ENCODE measurements at regions not wholly inside any gene's neighbourhood (a gene's known extent, or its start where the extent isn't known, plus 50 kb on each side); places are given as distances from the start of the nearest gene placed in this dataset.

DNA sequence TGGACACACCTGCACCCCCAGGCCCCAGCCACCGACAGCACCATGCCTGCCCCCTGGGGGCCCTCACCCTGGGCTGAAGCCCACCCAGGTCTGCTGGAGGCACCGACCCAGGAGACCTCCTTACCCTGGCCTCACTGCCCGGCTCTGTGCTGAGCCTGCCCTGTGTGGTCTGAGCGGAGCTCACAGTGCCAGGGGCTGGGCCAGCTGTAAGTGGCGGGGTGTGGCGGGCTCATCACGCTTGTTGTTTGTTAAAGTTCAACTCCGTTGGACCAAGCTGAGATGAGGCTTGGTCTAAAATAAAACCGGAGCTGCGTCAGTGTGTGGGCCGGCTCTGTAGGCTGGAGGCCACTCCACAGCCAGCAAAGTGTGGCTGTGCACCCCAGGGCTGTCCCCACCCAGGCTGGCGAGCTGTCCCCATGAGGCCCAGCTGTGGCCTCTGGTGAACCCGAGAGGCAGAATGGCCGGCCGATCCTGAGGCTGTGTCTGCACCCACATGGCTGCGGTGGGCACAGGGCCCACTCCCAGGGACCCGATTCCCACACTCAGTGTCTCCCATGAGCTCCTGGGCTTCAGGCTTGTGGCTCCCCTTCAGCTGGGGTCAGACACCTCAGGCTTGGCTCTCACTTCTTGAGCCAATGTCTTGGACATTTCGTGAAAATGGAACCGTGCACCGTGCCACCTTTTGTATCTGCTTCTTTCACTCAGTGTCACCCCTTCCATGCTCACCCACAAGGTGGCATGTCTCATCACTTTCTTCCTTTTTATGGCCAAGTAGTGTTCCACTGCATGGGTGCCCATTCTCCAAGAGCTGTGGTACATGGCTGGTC lies 137.9 kb downstream of the CTTN start:
- no peak for DNase-seq

- DNase-seq, result peak; percentile 6
Measured at GRCh38 chr11:70537576-70538571, 139.5 kb downstream of the CTTN start.

- no peak for DNase-seq
Measured at GRCh38 chr11:70538641-70539359, 140.5 kb downstream of the CTTN start.

- no peak for DNase-seq
Measured at GRCh38 chr11:70539360-70540095, 141.2 kb downstream of the CTTN start.

GRCh38 chr11:70540196-70540595 lies 141.9 kb downstream of the CTTN start:
- DNase-seq, result no peak

DNA sequence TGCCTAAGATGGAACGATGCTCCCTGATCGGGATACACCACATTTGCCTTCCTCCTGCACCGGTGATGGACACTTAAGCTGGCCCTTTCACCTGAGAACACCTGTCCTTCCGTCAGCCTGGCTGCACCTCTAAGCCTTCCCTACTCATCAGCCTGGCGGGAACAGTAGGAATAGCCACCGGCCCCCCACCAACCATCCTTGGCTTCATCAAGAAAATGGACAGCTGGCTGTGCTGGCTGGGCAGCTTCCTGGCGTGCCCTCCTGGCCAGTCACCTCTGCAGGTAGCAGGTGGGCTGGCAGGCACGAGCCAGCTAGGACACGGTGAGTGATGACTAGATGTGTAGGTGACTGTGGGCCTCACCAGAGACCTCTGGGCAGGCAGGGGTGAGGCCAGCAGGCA lies 142.8 kb downstream of the CTTN start:
- DNase-seq, result no peak

DNA sequence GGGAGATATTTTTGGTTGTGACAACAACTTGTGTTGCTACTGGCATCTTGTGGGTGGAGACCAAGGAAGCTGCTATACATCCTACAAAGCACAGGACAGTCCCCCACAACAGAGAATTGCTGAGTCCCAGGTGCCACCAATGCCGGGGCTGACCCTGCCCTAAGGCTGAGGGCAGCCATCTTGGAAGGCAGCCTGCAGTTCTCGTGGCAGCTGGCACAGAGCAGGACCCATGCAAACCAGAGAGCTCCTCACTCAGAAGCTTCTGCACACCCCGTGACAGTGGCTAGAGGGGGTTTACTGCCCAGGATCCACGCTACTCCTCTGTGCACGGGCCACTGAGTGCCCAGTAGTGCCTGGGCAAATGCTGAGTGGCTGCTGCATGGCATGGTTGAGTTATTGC lies 143.4 kb downstream of the CTTN start:
- DNase-seq, result no peak

GRCh38 chr11:70542406-70542805 lies 144.1 kb downstream of the CTTN start:
- no peak for DNase-seq

GRCh38 chr11:70542811-70543210 lies 144.5 kb downstream of the CTTN start:
- no peak for DNase-seq

- no peak for DNase-seq
Measured at GRCh38 chr11:70543611-70544010, 145.3 kb downstream of the CTTN start.

GRCh38 chr11:70544067-70544773 lies 145.9 kb downstream of the CTTN start:
- DNase-seq, result no peak

GRCh38 chr11:70544774-70545609 lies 146.7 kb downstream of the CTTN start:
- no peak for DNase-seq

GRCh38 chr11:70545610-70545912 lies 147.2 kb downstream of the CTTN start:
- no peak for DNase-seq

DNA sequence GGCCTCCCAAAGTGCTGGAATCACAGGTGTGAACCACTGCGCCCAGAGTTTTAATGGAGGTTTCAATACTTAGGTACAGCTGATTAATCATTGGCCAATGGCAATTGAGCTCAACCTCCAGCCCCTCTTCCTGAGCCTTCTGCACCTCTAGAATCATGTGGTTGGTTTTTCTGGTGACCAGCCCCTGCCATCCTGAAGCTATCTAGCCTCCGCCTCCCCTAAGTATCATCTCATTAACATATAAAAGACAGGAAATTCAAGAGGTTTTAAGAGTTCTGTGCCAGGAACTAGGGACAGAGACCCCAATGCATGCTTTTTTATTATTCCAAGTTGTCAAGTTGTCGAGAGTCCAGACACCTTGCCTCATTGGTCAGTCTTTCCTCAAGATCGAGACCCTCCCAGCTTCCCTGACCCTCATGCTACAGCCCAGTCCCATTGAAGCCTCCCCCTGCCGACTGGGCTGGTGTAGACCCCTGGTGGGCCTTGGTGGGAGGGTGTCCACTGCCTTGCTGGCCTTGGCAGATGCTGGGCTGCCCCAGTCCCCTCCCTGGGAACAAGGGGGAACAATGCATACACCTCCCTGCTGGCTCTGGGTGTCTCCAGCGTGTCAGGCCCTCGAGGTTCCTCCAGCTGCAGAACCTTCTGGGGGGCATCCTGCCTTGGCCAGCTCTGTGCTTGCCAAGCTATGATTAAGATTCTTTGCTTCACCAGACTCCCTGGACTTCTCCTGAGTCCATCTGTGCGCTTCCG lies 148.0 kb downstream of the CTTN start:
- DNase-seq, result no peak

- no peak for DNase-seq
Measured at GRCh38 chr11:70547386-70547785, 149.1 kb downstream of the CTTN start.

DNA sequence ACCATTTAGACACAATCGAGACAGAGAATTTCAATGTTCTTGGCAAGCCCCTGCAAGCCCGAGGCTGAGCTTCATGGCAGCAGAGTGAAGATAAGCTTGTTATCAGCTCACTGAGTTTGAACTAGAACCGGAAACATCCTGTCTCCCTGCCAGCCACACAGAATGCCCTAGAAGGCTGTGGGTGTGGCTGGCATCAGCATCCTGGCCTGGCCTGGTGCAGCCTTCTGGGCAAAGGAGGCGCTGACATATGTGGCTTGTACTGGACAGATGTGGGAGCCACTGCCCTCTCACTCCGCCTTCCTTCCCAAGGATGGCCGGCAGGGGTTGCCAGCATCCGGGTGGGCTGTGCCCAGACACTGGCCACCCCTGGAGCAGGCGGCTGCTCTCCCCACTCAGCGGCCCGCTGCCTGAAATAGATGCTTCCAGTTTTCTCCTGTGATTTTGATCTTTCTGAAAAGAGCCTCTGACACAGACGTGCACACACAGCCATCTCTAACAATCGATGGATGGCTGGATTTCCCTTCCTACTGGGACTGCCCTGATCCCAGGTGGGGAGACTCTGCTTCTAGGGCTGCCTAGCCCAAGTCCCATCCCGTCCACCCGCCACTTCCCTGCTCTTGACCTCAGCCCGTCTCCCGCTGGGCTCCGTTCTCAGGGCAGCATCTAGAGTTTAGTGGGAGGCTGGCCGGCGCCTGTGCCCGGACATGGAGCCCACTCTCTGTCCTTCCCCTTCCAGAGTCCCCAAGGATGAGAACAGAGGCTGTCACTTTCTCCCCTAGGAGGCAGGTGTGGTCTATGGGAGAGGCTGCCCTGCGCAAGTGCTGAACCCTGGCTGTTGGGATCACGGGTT lies 149.7 kb downstream of the CTTN start:
- DNase-seq, result no peak

GRCh38 chr11:70548976-70549375 lies 150.6 kb downstream of the CTTN start:
- no peak for DNase-seq

- no peak for DNase-seq
Measured at GRCh38 chr11:70549386-70549785, 151.1 kb downstream of the CTTN start.

DNA sequence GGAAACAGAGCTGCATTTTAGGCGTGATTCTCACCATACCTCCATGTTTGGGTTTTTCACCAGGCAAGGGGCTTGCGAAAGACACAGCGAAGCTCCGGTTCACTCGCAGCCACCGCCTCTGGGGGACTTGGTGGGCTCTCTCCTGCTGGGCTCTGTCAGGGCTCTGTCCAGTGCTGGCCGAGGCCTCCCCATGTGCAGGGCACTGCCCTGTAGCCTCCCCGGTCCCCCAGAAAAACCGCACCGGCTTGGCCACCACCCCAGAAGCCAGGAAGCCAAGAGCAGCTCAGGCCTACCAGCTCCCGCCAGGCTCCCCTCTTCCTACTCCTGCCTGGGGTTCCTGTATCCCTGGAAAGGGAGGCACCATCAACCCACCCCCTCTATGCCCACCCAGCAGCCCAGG lies 151.5 kb downstream of the CTTN start:
- DNase-seq, result no peak
